ENCODE measurements at regions not wholly inside any gene's neighbourhood (a gene's known extent, or its start where the extent isn't known, plus 50 kb on each side); places are given as distances from the start of the nearest gene placed in this dataset.

DNA sequence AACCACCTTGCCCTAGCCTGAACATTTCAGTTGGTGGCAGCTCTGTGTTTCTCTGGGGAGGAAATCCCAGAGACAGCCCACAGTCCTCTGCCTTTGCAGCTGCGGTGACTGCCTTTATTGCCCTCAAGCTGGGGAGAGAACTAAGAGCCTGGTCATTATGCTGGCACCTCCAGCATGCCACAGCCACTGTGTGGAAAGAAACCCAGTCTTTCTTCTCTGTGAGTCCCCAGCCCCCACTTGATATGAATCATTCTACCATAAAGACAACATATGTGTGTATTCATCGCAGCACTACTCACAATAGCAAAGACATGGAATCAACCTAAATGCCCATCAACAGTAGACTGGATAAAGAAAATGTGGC, 82.3 kb upstream of the RNF217 start:
- no TSS peak for BruUV-seq (replicated peaks)
- Histone ChIP-seq H3K4me3 (ENCODE audit: low read depth, low read length, poor library complexity, severe bottlenecking) (no peak overlapping the region), H3K4me1 (ENCODE audit: insufficient read depth, low read length, poor library complexity, severe bottlenecking) (no peaks in the 10 kb centered on the region), H4K20me1 (ENCODE audit: insufficient read depth, low read length) (no peaks in the 10 kb centered on the region), H3K9me2 (ENCODE audit: insufficient read depth, low read length) (no peaks in the 10 kb centered on the region), H3K9me3 (ENCODE audit: low read length) (no peaks in the 10 kb centered on the region), H3K4me2 (ENCODE audit: low read length) (no peak overlapping the region), H2AFZ (ENCODE audit: low read length) (no peak overlapping the region), H3K27ac (ENCODE audit: low read depth, low read length, poor library complexity, severe bottlenecking) (no peak overlapping the region), H3K79me2 (ENCODE audit: insufficient read depth, low read depth, low read length) (no peaks in the 10 kb centered on the region), H3K36me3 (ENCODE audit: insufficient read depth, low read length) (no peaks in the 10 kb centered on the region)
- POLR2A ChIA-PET = no interaction called here
- TF ChIP-seq, protein P1, sequence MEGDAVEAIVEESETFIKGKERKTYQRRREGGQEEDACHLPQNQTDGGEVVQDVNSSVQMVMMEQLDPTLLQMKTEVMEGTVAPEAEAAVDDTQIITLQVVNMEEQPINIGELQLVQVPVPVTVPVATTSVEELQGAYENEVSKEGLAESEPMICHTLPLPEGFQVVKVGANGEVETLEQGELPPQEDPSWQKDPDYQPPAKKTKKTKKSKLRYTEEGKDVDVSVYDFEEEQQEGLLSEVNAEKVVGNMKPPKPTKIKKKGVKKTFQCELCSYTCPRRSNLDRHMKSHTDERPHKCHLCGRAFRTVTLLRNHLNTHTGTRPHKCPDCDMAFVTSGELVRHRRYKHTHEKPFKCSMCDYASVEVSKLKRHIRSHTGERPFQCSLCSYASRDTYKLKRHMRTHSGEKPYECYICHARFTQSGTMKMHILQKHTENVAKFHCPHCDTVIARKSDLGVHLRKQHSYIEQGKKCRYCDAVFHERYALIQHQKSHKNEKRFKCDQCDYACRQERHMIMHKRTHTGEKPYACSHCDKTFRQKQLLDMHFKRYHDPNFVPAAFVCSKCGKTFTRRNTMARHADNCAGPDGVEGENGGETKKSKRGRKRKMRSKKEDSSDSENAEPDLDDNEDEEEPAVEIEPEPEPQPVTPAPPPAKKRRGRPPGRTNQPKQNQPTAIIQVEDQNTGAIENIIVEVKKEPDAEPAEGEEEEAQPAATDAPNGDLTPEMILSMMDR (conservative IDR thresholded peaks at IDR 0.05; ENCODE audit: low read length) = no peak
- no peak for TF ChIP-seq EZH2phosphoT487 (IDR thresholded peaks at IDR 0.05; ENCODE audit: borderline replicate concordance, low read depth, low read length)
- intact Hi-C loops (cut with micrococcal nuclease; ENCODE audit: unreplicated experiment) = no loop called here
- DNase-seq (ENCODE audit: low spot score) = no peak
- CTCF ChIA-PET (ENCODE audit: unreplicated experiment) = no interaction called here

DNA sequence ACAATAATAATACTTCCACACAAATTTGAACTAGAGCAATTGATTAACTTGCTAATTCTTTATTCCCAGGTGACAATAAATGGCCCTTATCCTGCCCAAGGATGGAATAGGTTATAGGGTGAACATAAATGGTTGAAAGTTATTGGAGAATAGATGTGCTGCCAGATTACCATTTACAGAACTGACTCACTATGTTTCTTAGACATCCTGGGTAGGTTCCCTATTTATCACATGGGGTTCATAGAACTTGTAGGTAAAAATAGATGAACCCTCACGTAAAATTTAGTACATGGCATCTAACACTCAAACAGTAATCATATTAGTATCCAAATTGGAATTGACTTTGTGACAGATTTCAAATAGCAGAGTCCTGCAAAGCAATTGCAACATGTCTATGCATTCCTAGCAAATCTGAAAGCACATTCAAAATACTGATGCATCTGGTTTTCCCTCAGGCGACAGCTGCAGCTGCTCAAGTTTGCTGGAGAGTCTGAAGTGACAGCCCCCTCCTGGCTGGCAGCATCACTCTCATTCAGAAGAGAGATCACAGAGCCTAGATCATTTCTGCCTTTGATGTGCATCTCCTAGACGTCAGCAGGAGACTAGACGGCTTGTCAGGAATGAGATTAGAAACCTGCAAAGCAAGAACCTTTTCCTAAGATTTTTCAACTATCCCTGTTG, 80.2 kb upstream of the RNF217 start:
- Histone ChIP-seq H3K9me3 (ENCODE audit: low read length) (no peaks in the 10 kb centered on the region), H3K4me2 (ENCODE audit: low read length) (no peak overlapping the region)

More for the DNA sequence above, 80.2 kb upstream of the RNF217 start:
- H3K27ac ChIP-seq (ENCODE audit: low read depth, low read length, poor library complexity, severe bottlenecking) = no peak overlapping the region
- TF ChIP-seq EZH2phosphoT487 (IDR thresholded peaks at IDR 0.05; ENCODE audit: borderline replicate concordance, low read depth, low read length) = no peak
- TF ChIP-seq, protein P1 (conservative IDR thresholded peaks at IDR 0.05; ENCODE audit: low read length) = no peak
- intact Hi-C loops (cut with micrococcal nuclease; ENCODE audit: unreplicated experiment) = no loop called here
- no peaks in the 10 kb centered on the region for H3K9me2 ChIP-seq (ENCODE audit: insufficient read depth, low read length)
- H3K4me3 ChIP-seq (ENCODE audit: low read depth, low read length, poor library complexity, severe bottlenecking) = no peak overlapping the region
- ChIA-PET CTCF (ENCODE audit: unreplicated experiment) (no interaction called here), POLR2A (no interaction called here)
- no peaks in the 10 kb centered on the region for H3K36me3 ChIP-seq (ENCODE audit: insufficient read depth, low read length)
- DNase-seq (ENCODE audit: low spot score) = no peak
- H3K4me1 ChIP-seq (ENCODE audit: insufficient read depth, low read length, poor library complexity, severe bottlenecking) = no peaks in the 10 kb centered on the region
- no peak overlapping the region for H2AFZ ChIP-seq (ENCODE audit: low read length)
- BruUV-seq (replicated peaks) = no TSS peak
- no peaks in the 10 kb centered on the region for H4K20me1 ChIP-seq (ENCODE audit: insufficient read depth, low read length)
- H3K79me2 ChIP-seq (ENCODE audit: insufficient read depth, low read depth, low read length) = no peaks in the 10 kb centered on the region

All from OCI-LY7 (cell line).